Fibroblast of the aortic adventitia (primary cell): ENCODE measurements at regions not wholly inside any gene's neighbourhood (a gene's known extent, or its start where the extent isn't known, plus 50 kb on each side); places are given as distances from the start of the nearest gene placed in this dataset.

Source experiments
- DNase-seq: peaks from one replicate; pipeline ENCODE4 v3.0.0-alpha.2; 2010; ENCODE audit warnings: low read depth
- H3K4me3 ChIP-seq: 2 replicates; pipeline ENCODE4 v1.5.1; 2011; ENCODE audit warnings: low read depth, mild to moderate bottlenecking, control low read depth, low read length, moderate library complexity
- TF ChIP-seq, protein P1 (sequence below): IDR thresholded peaks from 2 replicates; pipeline ENCODE4 v1.5.1; 2011; ENCODE audit warnings: mild to moderate bottlenecking, low read length, control low read depth, inconsistent platforms; ENCODE audit not compliant: insufficient read depth

DNA sequence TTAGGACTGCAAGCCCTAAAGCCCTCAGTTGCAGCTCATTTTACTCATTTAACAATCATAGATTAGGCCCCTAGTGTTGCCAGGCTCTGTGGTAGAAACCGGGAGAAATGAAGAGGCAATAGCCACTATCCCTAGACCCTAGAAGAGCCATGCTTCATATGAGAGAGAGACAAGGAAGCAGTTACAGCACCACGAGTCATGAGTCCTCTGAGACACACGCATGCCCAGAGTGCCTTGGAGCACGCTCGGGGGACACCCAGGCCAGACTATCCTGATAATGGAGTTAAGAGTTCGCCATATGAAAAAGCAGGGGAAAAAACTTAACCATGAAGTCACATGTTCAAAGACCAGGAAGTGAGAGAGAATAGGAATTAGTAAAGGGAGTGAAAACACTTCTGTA lies 321.5 kb upstream of the PKDCC start:
- TF ChIP-seq, protein P1, sequence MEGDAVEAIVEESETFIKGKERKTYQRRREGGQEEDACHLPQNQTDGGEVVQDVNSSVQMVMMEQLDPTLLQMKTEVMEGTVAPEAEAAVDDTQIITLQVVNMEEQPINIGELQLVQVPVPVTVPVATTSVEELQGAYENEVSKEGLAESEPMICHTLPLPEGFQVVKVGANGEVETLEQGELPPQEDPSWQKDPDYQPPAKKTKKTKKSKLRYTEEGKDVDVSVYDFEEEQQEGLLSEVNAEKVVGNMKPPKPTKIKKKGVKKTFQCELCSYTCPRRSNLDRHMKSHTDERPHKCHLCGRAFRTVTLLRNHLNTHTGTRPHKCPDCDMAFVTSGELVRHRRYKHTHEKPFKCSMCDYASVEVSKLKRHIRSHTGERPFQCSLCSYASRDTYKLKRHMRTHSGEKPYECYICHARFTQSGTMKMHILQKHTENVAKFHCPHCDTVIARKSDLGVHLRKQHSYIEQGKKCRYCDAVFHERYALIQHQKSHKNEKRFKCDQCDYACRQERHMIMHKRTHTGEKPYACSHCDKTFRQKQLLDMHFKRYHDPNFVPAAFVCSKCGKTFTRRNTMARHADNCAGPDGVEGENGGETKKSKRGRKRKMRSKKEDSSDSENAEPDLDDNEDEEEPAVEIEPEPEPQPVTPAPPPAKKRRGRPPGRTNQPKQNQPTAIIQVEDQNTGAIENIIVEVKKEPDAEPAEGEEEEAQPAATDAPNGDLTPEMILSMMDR: no peak
- DNase-seq: no peak
- H3K4me3 ChIP-seq: no peak overlapping the region

DNA sequence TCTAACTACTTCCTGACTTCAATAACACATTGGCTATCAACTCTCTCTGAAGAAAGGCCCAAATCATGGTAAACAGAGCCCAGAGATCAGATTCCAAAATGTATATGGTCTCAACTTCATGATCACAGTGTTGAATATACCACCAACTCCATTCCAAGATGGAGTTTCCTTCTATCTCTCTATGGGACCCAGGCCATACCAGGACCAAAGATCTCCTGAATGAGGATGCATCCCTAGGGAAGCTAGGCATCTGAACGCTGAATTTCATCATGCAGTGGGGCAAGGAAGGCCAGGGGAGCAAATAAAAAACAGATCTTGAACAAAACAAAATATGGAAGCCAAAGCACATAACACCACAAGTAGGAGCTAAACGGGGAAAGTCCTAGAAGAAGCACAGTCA lies 320.7 kb upstream of the PKDCC start:
- DNase-seq: no peak
- no peak overlapping the region for H3K4me3 ChIP-seq
- TF ChIP-seq, protein P1: no peak

DNA sequence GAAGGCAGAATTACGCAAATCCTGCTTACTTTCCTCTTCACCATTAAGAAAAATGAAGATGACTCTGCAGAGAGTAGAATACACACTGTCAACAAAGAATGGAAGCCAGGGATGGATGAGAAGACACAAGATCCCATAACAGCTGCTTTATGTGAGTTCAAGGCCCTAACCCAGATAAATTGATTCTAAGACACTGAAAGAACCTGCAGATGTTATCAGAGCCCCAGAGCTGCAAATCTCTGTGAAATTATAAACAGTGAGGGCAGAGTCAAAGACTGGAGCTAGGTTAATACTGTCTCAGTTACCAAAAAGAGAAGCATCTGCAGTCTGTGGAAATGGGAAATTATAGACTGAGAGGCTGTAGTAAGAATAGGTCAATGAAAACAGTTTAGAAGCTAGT lies 320.1 kb upstream of the PKDCC start:
- no peak for DNase-seq
- TF ChIP-seq, protein P1: no peak
- H3K4me3 ChIP-seq: no peak overlapping the region

DNA sequence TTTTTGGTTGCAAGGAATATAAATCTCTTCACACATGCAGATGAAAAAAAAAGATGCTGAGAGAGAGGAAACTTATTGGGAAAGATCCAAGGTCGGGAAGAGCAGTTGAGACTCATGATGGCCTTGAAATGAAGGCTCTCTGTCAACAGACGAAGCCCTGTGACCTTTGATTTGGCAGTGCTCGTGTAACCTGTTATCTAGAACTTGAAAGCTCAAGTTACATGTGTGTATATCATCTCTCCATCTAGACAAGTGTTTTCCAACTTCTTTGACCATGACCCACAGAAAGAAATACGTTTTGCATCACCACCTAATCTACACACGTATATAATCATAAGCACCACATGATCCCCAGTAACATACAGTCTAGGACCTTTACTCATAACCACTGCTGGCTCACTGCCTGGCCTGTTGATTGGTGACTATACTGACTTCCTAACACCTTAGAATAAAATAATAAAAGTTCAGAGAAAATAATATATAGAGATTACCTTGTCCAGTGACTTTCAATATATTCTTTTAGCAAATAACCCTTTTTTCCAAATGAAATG lies 319.0 kb upstream of the PKDCC start:
- no peak overlapping the region for H3K4me3 ChIP-seq
- TF ChIP-seq, protein P1: no peak
- no peak for DNase-seq

DNA sequence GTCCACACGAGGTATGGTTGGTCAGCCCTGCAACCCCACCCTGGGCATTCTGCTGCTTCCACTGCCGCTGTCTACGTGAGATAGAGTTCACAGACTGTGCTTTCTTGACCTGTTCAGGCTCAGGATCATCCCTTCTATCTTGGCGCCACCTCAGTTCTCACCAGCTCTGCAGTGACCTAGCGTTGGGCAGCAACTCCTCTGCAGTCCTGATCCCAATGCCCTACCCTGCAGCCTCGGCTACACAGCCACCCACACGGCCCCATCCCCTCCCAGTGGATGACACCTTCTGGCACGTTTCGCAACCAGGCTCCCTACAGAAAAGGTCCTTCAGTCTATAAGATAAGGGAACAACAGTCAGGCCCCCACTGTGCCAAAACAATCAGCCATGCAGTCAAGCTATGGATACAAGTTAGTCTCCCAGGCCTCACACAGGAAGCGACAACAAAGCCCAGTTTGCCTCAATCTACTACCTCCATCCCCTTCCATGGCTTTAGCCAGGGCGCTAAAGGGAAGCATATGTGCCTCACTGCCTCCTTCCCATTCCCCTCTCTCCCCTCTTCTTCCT lies 317.9 kb upstream of the PKDCC start:
- no peak overlapping the region for H3K4me3 ChIP-seq
- no peak for DNase-seq
- TF ChIP-seq, protein P1: no peak

DNA sequence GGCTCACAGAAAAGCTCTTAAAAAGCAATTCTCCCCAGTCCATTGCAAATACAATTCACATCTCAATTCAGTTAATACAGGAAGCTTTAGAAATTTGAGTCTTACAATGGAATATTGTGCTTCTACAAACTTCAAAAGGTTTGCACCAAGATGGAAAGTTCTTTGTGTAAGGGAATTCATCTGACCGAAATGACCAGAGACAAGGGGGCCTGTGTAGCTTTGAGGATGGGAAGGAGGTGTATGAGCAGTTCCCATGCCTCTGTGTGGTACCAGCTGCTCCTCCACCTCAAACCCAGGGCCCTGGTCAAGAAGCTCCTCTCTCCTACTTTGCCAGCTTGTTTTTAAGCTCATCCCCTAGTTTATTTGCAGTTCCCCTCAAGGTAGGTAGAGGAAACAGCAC lies 312.8 kb upstream of the PKDCC start:
- TF ChIP-seq, protein P1: no peak
- no peak overlapping the region for H3K4me3 ChIP-seq
- DNase-seq: no peak

DNA sequence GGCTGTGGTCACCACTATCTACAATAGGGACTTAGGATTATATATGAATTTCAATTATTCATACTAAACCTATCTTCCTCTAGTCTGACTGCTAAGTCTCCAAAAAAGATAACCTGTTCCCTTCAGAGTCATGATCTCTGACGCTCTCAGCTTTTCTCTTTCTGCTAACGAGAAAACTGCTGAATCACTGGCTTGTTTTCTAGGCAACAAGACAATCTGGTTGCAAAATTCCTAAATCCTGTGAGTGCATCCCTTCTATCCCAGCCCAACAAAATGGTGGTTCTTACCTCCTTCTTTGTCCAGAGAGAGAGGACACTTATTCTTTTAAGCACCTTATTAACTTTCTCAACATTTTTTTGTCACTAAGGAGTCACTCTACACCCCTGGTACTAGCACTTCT lies 312.3 kb upstream of the PKDCC start:
- peak; percentile 84 for DNase-seq
- H3K4me3 ChIP-seq: no peak overlapping the region
- TF ChIP-seq, protein P1: no peak
